Upper lobe of left lung (tissue), 6 donors: ENCODE measurements at regions not wholly inside any gene's neighbourhood (a gene's known extent, or its start where the extent isn't known, plus 50 kb on each side); places are given as distances from the start of the nearest gene placed in this dataset.
A peak's percentile ranks its signal among the peaks of the same experiment; 100 is the strongest.
"Not testable (repeated sequence)": the region's sequence is repeated elsewhere in the genome, so short reads cannot be mapped to it uniquely, and the experiment has no call there.

Experiments used
- ATAC-seq, 2 donors: fragments of 200-7000 bp; cut with Tn5 transposase; one replicate each; pipeline ENCODE4 v1.9.1; 2022; ENCODE audit warnings: mild to moderate bottlenecking in 2 of 2, moderate library complexity in 2 of 2; ENCODE audit not compliant: low FRiP score in 2 of 2
- DNase-seq, 2 donors: peaks; one replicate each; pipeline ENCODE4 v3.0.0-alpha.2; 2019 to 2020
- H3K27ac ChIP-seq, 4 donors: fragments of 200-600 bp; sonication (generic); one replicate each; pipeline ENCODE4 v1.5.1; 2016 to 2019
- H3K27me3 ChIP-seq, 4 donors: fragments of 200-600 bp; sonication (generic); one replicate each; pipeline ENCODE4 v1.5.1; 2017 to 2019
- H3K36me3 ChIP-seq, 4 donors: fragments of 200-600 bp; sonication (generic); one replicate each; pipeline ENCODE4 v1.5.1; 2016 to 2019
- H3K4me1 ChIP-seq, 4 donors: fragments of 200-600 bp; sonication (generic); one replicate each; pipeline ENCODE4 v1.5.1; 2018 to 2019
- H3K4me3 ChIP-seq, 4 donors: fragments of 200-600 bp; sonication (generic); one replicate each; pipeline ENCODE4 v1.5.1; 2017 to 2019; ENCODE audit warnings: mild to moderate bottlenecking in 2 of 4, moderate library complexity in 1 of 4
- H3K9me3 ChIP-seq, 4 donors: fragments of 200-600 bp; sonication (generic); one replicate each; pipeline ENCODE4 v1.5.1; 2018 to 2019
- CTCF ChIP-seq, 6 experiments: fragments of 450-650 bp in 4 of 6; fragments of 200-600 bp in 2 of 6; sonication (generic) in 2 of 6; IDR thresholded peaks; one replicate each; pipeline ENCODE4 v1.5.1; 2016 to 2019; ENCODE audit warnings: antibody characterized with exemption in 6 of 6
- EP300 ChIP-seq, 4 donors: sonication (generic); formaldehyde crosslinking; IDR thresholded peaks; one replicate each; pipeline ENCODE4 v1.5.1; 2017; ENCODE audit warnings: antibody characterized with exemption in 4 of 4, control low read depth in 2 of 4
- POLR2A ChIP-seq, 4 donors: fragments of 450-650 bp; IDR thresholded peaks; one replicate each; pipeline ENCODE4 v1.5.1; 2016 to 2017; ENCODE audit warnings: antibody characterized with exemption in 4 of 4, mild to moderate bottlenecking in 2 of 4
- POLR2AphosphoS5 ChIP-seq, 2 donors: sonication (generic); formaldehyde crosslinking; IDR thresholded peaks; one replicate each; pipeline ENCODE4 v1.5.1; 2017; ENCODE audit warnings: antibody characterized with exemption in 2 of 2
- WGBS, 2 donors: methylation state at CpG; one replicate each; pipeline ENCODE4 v1.1.5; 2017 to 2018; 5-methylcytosine and 5-hydroxymethylcytosine counted together
- donor health status: DM: no; HTN: no; CAD: no; lungs with moderate emphysema.
- donor health status: DM: no; HTN: yes; CAD: no; lungs with severe emphysema.

GRCh38 chr6:135604035-135604860 lies 106.7 kb upstream of the AHI1 start:
- no peaks in the 10 kb centered on the region for H3K9me3 ChIP-seq
- no peak for ATAC-seq
- no peaks in the 10 kb centered on the region for H3K4me1 ChIP-seq
- no peaks in the 10 kb centered on the region for H3K27me3 ChIP-seq
- H3K27ac ChIP-seq: no peak overlapping the region
- no peak overlapping the region for H3K4me3 ChIP-seq
- TF ChIP-seq EP300 (IDR thresholded peaks at IDR 0.05) (no peak), POLR2A (IDR thresholded peaks at IDR 0.05) (no peak), CTCF (IDR thresholded peaks at IDR 0.05) (no peak)
- DNase-seq: peak in 1 of 2 donors; percentile 34
- H3K36me3 ChIP-seq: no peaks in the 10 kb centered on the region
- 94 to 95% methylated on average over 7 to 10 of the region's 10 CpGs for WGBS, 2 donors

DNA sequence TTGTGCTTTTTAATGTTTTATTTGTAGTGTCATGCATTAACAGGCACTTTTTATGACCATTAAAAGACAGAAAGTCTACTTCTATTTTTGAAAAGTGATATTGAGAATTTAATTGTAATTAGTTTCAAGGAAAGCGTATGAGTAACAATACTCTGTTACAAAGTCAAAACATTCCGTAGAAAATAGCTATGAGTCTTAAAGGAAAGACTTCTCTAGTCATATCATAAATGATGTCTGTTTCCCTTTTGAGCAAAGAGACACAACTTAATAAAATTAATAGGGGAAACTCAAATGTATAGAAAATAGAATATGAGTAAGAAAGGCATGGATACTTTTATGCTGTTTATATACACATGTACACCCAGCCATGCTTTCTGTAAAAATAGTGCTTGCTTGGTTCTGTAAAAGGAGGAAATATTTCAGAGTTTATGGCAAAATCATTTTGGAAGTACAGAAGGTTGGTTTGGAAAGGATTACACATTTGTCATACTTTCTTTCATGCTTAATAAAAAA lies 107.8 kb upstream of the AHI1 start:
- no peak for TF ChIP-seq POLR2AphosphoS5 (IDR thresholded peaks at IDR 0.05)
- no peak for TF ChIP-seq EP300 (IDR thresholded peaks at IDR 0.05)
- no peak for TF ChIP-seq CTCF (IDR thresholded peaks at IDR 0.05)
- no peak for TF ChIP-seq POLR2A (IDR thresholded peaks at IDR 0.05)
- H3K36me3 ChIP-seq: no peaks in the 10 kb centered on the region
- H3K27me3 ChIP-seq: no peaks in the 10 kb centered on the region
- no peak overlapping the region for H3K4me3 ChIP-seq
- no peaks in the 10 kb centered on the region for H3K4me1 ChIP-seq
- DNase-seq (no peak), ATAC-seq (no peak)
- H3K9me3 ChIP-seq: no peaks in the 10 kb centered on the region
- H3K27ac ChIP-seq: no peak overlapping the region
- WGBS, 2 donors: 35 to 88% methylated on average over 2 of the region's 2 CpGs

- WGBS, 2 donors: 57 to 58% methylated on average over 2 of the region's 2 CpGs
- no peaks in the 10 kb centered on the region for H3K36me3 ChIP-seq
- H3K27me3 ChIP-seq: no peaks in the 10 kb centered on the region
- no peak for ATAC-seq
- H3K4me1 ChIP-seq: no peaks in the 10 kb centered on the region
- H3K4me3 ChIP-seq: no peak overlapping the region
- no peak for DNase-seq
- H3K27ac ChIP-seq: no peak overlapping the region
- no peaks in the 10 kb centered on the region for H3K9me3 ChIP-seq
- TF ChIP-seq POLR2AphosphoS5 (IDR thresholded peaks at IDR 0.05) (no peak), CTCF (IDR thresholded peaks at IDR 0.05) (no peak), EP300 (IDR thresholded peaks at IDR 0.05) (no peak), POLR2A (IDR thresholded peaks at IDR 0.05) (no peak)
These were observed 108.9 kb upstream of the AHI1 start for GRCh38 chr6:135606392-135606791.

GRCh38 chr6:135608031-135608430 lies 110.5 kb upstream of the AHI1 start:
- no peak for ATAC-seq
- no peak overlapping the region for H3K4me3 ChIP-seq
- H3K9me3 ChIP-seq: no peaks in the 10 kb centered on the region
- no peaks in the 10 kb centered on the region for H3K36me3 ChIP-seq
- DNase-seq: no peak
- no peaks in the 10 kb centered on the region for H3K27me3 ChIP-seq
- no peak overlapping the region for H3K27ac ChIP-seq
- no peaks in the 10 kb centered on the region for H3K4me1 ChIP-seq
- TF ChIP-seq POLR2A (IDR thresholded peaks at IDR 0.05) (no peak), POLR2AphosphoS5 (IDR thresholded peaks at IDR 0.05) (no peak), EP300 (IDR thresholded peaks at IDR 0.05) (no peak), CTCF (IDR thresholded peaks at IDR 0.05) (no peak)
- 92 to 97% methylated on average over 3 of the region's 3 CpGs for WGBS, 2 donors

GRCh38 chr6:135610192-135610591 lies 112.7 kb upstream of the AHI1 start:
- 93 to 97% methylated on average over 6 of the region's 6 CpGs for WGBS, 2 donors
- H3K9me3 ChIP-seq, H3K36me3 ChIP-seq, ATAC-seq, DNase-seq, H3K27ac ChIP-seq, H3K4me1 ChIP-seq, H3K4me3 ChIP-seq, H3K27me3 ChIP-seq: not testable (repeated sequence)
